Right ventricle myocardium superior (tissue), 1 donor: ENCODE measurements at regions not wholly inside any gene's neighbourhood (a gene's known extent, or its start where the extent isn't known, plus 50 kb on each side); places are given as distances from the start of the nearest gene placed in this dataset.
A peak's percentile ranks its signal among the peaks of the same experiment; 100 is the strongest.
"Not testable (repeated sequence)": the region's sequence is repeated elsewhere in the genome, so short reads cannot be mapped to it uniquely, and the experiment has no call there.

ENCODE experiments used
- ATAC-seq: fragments of 200-7000 bp; cut with Tn5 transposase; one replicate; pipeline ENCODE4 v1.9.1; 2020; ENCODE audit warnings: mild to moderate bottlenecking; ENCODE audit not compliant: poor library complexity
- DNase-seq: peaks from one replicate; pipeline ENCODE4 v3.0.0-alpha.2; 2020
- intact Hi-C: fragments of 100-400 bp; cut with DNase I; formaldehyde crosslinking; loops from one replicate; pipeline ENCODE4 v1.11.2; 2022
- donor health status: DM: no; HTN: yes; CAD: no; lungs with severe emphysema.

- intact Hi-C loops: no loop called here
- ATAC-seq: no peak
- DNase-seq: no peak
These were observed 368.3 kb upstream of the OLFM3 start for GRCh38 chr1:102365071-102365470.

- no peak for DNase-seq
- ATAC-seq: no peak
- intact Hi-C loops: no loop called here
These were observed 339.9 kb upstream of the OLFM3 start for GRCh38 chr1:102336602-102337001.

GRCh38 chr1:102318104-102318806 is 321.5 kb upstream of the OLFM3 start:
- ATAC-seq (no peak), DNase-seq (no peak)
- intact Hi-C loops: no loop called here

DNA sequence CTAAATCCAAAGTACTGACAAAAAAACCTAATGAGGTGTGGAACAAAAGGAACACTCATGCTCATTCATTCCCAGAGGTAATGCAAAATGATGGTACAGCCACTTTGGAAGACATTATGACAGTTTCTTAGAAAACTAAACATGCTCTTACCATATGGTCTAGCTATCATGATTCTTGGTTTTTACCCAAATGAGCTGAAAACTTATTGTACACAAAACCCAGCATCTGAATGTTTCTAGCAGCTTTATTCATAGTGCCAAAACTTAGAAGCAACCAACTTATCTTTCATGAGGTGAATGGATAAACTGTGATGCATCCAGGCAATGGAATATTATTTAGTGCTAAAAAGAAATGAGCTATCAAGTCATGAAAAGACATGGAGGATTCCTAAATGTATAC is 318.4 kb upstream of the OLFM3 start:
- intact Hi-C loops: no loop called here
- ATAC-seq (no peak), DNase-seq (no peak)

DNA sequence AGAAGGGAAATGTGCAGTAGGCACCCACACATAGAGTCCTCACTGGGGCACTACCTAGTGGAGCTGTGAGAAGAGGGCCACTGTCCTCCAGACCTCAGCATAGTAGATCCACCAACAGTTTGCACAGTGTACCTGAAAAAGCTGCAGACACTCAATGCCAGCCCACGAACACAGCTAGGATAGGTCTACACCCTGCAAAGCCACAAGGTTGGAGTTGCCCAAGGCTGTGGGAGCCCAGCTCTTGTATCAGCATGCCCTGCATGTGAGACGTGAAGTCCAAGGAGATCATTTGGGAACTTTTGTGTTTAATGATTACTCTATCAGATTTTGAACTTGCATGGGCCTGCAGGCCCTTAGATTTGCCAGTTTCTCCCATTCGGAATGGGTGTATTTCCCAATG is 299.4 kb upstream of the OLFM3 start:
- ATAC-seq (no peak), DNase-seq (no peak)
- intact Hi-C loops: no loop called here

DNA sequence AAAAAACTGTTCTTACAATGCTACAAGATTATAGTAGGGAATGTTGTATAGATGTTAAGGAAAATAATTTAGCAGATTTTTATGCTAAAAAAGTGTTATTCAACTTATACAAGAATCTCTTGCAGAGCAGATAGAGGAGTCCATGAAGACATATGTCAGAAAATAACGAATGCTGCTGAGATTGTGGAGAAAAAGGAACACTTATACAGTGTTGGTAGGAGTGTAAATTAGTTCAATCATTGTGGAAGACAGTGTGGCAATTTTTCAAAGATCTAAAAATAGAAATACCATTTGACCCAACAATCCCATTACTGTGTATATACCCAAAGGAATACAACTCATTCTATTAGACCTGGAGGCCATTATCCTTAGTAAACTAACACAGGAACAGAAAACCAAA is 286.2 kb upstream of the OLFM3 start:
- DNase-seq: no peak
- intact Hi-C loops: no loop called here
- no peak for ATAC-seq

GRCh38 chr1:102262994-102263393 is 266.3 kb upstream of the OLFM3 start:
- intact Hi-C loops: no loop called here
- no peak for ATAC-seq
- DNase-seq: no peak

- intact Hi-C loops: no loop called here
- DNase-seq: no peak
- no peak for ATAC-seq
These were observed 256.2 kb upstream of the OLFM3 start for GRCh38 chr1:102252731-102253505.

DNA sequence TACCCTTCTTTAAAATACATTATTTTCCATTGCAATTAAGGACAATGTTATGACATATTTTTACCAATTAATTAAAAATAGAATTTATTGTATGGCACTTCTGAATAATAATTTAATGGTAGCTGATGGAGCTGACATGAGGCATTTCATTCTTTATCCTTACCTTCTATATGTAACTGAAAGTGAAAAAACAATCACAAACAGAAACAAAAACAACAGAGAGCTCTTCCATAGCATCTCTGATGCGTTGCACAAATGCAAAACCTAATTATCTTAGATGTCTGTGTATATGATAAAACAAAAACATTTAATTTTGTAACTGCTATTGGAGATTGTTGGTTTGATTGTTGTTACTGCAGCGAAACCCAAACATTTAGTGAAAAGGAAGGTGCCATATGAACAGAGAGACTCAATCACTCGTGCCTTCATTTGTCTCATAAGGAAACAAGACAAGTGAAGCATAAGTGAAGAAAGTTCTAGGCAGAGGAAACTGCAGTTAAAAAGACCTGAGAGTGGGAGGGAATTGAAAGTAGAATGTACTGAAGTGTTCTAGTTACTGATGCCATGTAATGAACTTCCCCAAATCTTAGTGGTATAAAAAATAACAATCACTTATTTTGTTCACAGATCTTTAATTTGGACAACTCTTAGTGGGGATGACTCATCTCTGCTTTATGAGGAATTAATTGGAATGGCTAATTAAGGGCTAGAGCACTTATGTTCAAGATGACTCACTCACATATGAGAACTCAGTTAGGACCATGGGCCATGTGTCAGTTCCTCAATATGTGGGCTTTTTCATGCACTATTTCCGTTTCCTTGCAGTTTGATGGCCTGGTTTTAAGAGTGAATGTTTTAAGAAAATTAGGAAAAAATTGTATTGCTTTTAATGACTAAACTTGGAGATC is 245.0 kb upstream of the OLFM3 start:
- DNase-seq: no peak
- intact Hi-C loops: no loop called here
- no peak for ATAC-seq

DNA sequence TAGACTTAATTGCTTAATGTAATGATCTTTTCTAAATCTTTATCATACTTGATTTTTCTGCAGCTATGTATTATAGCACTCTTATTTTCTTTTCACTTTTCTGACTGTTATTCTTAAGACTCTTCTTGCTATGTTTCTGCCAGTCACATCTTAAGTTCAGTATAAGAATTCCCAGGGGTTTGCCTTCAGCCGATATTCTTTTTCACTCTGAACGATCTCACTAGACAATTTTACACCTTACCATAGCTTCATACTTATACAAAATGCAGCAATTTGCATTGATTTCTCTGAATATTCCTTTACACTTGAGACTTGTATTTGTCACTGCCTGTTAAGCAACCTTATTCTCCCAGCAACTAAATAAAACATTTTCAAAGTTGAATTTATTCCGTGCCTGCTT is 242.5 kb upstream of the OLFM3 start:
- no peak for DNase-seq
- intact Hi-C loops: no loop called here
- ATAC-seq: no peak

- intact Hi-C loops: no loop called here
- peak; percentile 17 for DNase-seq
- ATAC-seq: no peak
These were observed 238.1 kb upstream of the OLFM3 start for GRCh38 chr1:102234753-102235359.

- intact Hi-C loops: no loop called here
These were observed 222.7 kb upstream of the OLFM3 start for GRCh38 chr1:102219463-102219862.

DNA sequence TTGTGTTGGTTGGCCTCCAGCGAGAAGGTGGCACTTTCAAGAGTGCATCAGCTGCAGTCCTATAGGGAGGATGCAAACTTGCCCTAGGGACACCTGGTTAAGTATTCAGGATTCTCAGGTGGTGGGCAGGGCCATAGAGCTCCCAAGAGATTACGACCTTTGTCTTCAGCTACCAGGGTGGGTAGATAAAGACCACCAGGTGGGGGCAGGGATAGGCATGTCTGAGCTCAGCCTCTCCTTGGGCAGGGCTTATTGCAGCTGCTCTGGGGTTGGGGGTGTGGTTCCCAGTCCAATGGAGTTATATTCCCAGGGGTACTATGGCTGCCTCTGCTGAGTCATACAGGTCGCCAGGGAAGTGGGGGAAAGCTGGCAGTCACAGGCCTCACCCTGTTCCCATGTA is 214.2 kb upstream of the OLFM3 start:
- intact Hi-C loops, DNase-seq, ATAC-seq: not testable (repeated sequence)

More at GRCh38 chr1:102219463-102219862, 222.7 kb upstream of the OLFM3 start:
- ATAC-seq: no peak
- DNase-seq: no peak

DNA sequence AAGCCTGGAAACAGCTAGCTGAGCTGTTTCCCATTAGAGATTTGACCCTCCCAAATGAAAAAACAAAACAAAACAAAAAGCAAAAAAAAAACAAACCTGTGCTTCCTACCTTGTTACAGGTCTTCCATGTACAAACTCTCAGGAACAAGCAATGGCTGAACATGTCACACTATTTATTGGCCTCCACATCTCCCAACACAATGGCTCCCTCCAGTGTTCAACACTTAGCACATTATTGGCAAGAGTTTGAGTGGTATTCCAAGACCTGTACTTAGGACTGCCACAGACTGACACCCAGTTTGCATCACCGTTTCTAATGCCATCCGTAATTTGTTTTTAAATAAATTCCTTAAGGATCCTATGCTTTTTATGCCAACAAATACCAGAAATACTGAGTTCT is 195.0 kb upstream of the OLFM3 start:
- ATAC-seq: peak; percentile 81
- DNase-seq: no peak
- intact Hi-C loops: loop anchor here (2.0 kb wide), 1 partner anchor 371 kb away; no protein-coding TSS in a partner anchor

- ATAC-seq: no peak
- intact Hi-C loops: loop anchor here (2.0 kb wide), 1 partner anchor 370 kb away; no protein-coding TSS in a partner anchor
- DNase-seq: no peak
These were observed 193.7 kb upstream of the OLFM3 start for GRCh38 chr1:102190429-102190828.

DNA sequence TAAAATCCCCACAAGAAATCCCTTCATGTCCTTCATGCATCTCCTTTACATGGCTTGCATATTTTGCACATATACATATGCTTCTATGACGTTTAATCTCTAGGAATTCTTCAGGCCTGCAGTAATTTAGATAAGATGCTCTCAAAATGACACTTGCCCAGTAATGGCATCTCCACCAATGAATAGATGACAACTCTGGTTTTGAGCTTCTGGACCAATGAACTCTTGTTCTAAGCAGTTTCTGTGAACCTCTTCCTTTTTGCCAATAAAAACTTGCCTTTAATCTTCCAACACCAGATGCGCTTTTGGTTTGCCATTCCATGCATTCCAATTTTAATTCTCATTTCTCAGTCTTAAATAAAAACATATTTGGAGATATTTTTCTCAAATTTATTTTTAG is 189.8 kb upstream of the OLFM3 start:
- DNase-seq (no peak), ATAC-seq (no peak)
- intact Hi-C loops: no loop called here

GRCh38 chr1:102185260-102185659 is 188.5 kb upstream of the OLFM3 start:
- ATAC-seq (no peak), DNase-seq (no peak)
- intact Hi-C loops: no loop called here

GRCh38 chr1:102184477-102184876 is 187.8 kb upstream of the OLFM3 start:
- intact Hi-C loops: no loop called here

GRCh38 chr1:102183711-102184110 is 187.0 kb upstream of the OLFM3 start:
- no peak for DNase-seq
- ATAC-seq: no peak
- intact Hi-C loops: no loop called here

More at GRCh38 chr1:102184477-102184876, 187.8 kb upstream of the OLFM3 start:
- ATAC-seq (no peak), DNase-seq (no peak)
